PC-3 (cell line): ENCODE measurements at regions not wholly inside any gene's neighbourhood (a gene's known extent, or its start where the extent isn't known, plus 50 kb on each side); places are given as distances from the start of the nearest gene placed in this dataset.

Experiments
- ATAC-seq: fragments of 200-7000 bp; cut with Tn5 transposase; 2 replicates; pipeline ENCODE4 v1.9.1; 2020; ENCODE audit warnings: mild to moderate bottlenecking, moderate library complexity
- BruUV-seq: library from RNA; stranded (reverse); fragments of 400-500 nt; replicated peaks from 2 replicates; lab custom pipeline; 2021; lab: Mats Ljungman, UMichigan
- CTCF ChIA-PET: fragments of 300-600 bp; sonication (Branson Sonifier 250); formaldehyde crosslinking; loops from one replicate; lab custom pipeline; 2022; ENCODE audit warnings: antibody characterized with exemption; lab: Charles Lee
- POLR2A ChIA-PET: fragments of 300-600 bp; sonication (Branson Sonifier 250); formaldehyde crosslinking; loops from one replicate; lab custom pipeline; 2022; ENCODE audit warnings: antibody characterized with exemption; ENCODE audit not compliant: unreplicated experiment; lab: Charles Lee
- DNase-seq: peaks from one replicate; pipeline ENCODE4 v3.0.0-alpha.2; 2015
- H2AFZ ChIP-seq: fragments of 300-600 bp; sonication (generic); 2 replicates; pipeline ENCODE4 v1.6.0; 2016; ENCODE audit warnings: antibody characterized with exemption, low read length
- H3F3A ChIP-seq: fragments of 300-600 bp; sonication (generic); one replicate; pipeline ENCODE4 v1.6.0; 2017; ENCODE audit warnings: antibody characterized with exemption, low read length, control low read depth, mild to moderate bottlenecking; ENCODE audit not compliant: unreplicated experiment
- H3K27ac ChIP-seq: fragments of 300-600 bp; sonication (generic); 2 replicates; pipeline ENCODE4 v1.5.1; 2016; ENCODE audit warnings: mild to moderate bottlenecking, low read length
- H3K27me3 ChIP-seq: fragments of 300-600 bp; sonication (generic); 2 replicates; pipeline ENCODE4 v1.6.1; 2016; ENCODE audit warnings: low read length, mixed read lengths
- H3K36me3 ChIP-seq: fragments of 300-600 bp; sonication (generic); 2 replicates; pipeline ENCODE4 v1.6.1; 2016; ENCODE audit warnings: low read depth, mixed run types, low read length, mixed read lengths
- H3K4me1 ChIP-seq: fragments of 300-600 bp; sonication (generic); 2 replicates; pipeline ENCODE4 v1.5.1; 2016; ENCODE audit warnings: low read length; ENCODE audit not compliant: insufficient read depth
- H3K4me2 ChIP-seq: fragments of 300-600 bp; sonication (generic); 2 replicates; pipeline ENCODE4 v1.6.0; 2016; ENCODE audit warnings: low read length
- H3K4me3 ChIP-seq: fragments of 300-600 bp; sonication (generic); 2 replicates; pipeline ENCODE4 v1.5.1; 2016; ENCODE audit warnings: mild to moderate bottlenecking, low read length, mixed read lengths
- H3K79me2 ChIP-seq: fragments of 300-600 bp; sonication (generic); 2 replicates; pipeline ENCODE4 v1.6.1; 2017; ENCODE audit warnings: low read length, mixed read lengths
- H3K9ac ChIP-seq: fragments of 300-600 bp; sonication (generic); 2 replicates; pipeline ENCODE4 v1.6.0; 2016; ENCODE audit warnings: mild to moderate bottlenecking, low read length
- H3K9me2 ChIP-seq: fragments of 300-600 bp; sonication (generic); replicated peaks from 2 replicates; pipeline ENCODE4 v1.6.1; 2016; ENCODE audit warnings: mixed run types, low read length, mixed read lengths
- H3K9me3 ChIP-seq: fragments of 300-600 bp; sonication (generic); 2 replicates; pipeline ENCODE4 v1.6.1; 2016; ENCODE audit warnings: low read length, mixed read lengths
- H4K20me1 ChIP-seq: fragments of 300-600 bp; sonication (generic); 2 replicates; pipeline ENCODE4 v1.6.1; 2016; ENCODE audit warnings: low read length, mixed read lengths
- CTCF ChIP-seq: fragments of 300-600 bp; sonication (generic); conservative IDR thresholded peaks from 2 replicates; pipeline ENCODE4 v1.5.1; 2017; ENCODE audit warnings: antibody characterized with exemption, low read depth, mild to moderate bottlenecking, low read length
- EZH2 ChIP-seq: fragments of 300-600 bp; sonication (generic); IDR thresholded peaks from one replicate; pipeline ENCODE4 v1.6.1; 2017; ENCODE audit warnings: antibody characterized with exemption, mild to moderate bottlenecking, low read length; ENCODE audit not compliant: unreplicated experiment
- EZH2phosphoT487 ChIP-seq: fragments of 300-600 bp; sonication (generic); IDR thresholded peaks from 2 replicates; pipeline ENCODE4 v1.6.1; 2018; ENCODE audit warnings: mild to moderate bottlenecking, antibody characterized with exemption, low read length, borderline replicate concordance
- intact Hi-C: fragments of 100-400 bp; cut with micrococcal nuclease; formaldehyde crosslinking; loops from 2 replicates; pipeline ENCODE4 v1.9.0; 2023

DNA sequence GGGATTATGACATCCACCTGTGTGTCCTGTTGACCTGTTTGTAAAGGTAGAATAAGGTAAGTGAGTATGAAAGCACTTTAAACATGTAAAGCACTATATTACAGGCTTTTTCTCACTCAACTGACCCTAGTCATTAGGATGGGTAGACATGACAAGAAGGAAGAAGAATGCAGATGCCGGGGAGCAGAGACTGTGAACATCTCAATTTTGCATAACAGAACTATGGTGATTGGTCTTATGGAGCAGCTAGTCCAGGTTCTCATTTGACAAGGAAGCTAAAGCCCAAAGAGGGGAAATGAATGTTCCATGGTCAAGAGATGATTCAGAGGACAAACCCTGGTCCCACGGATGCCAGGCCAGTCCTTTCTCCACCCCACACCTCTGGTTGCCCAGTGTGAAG is 200.1 kb upstream of the BCL6 start:
- ChIA-PET CTCF (interaction anchor here (1.0 kb wide), 1 partner anchor 28 kb away, joined by 3 read pairs; no protein-coding TSS in a partner anchor), POLR2A (no interaction called here)

GRCh38 chr3:187946163-187946691 is 201.0 kb upstream of the BCL6 start:
- H3K79me2 ChIP-seq = no peaks in the 10 kb centered on the region
- DNase-seq = no peak
- H3K4me3 ChIP-seq = no peak overlapping the region
- H3K9me2 ChIP-seq = no peaks in the 10 kb centered on the region
- no peaks in the 10 kb centered on the region for H3F3A ChIP-seq
- no peak for TF ChIP-seq CTCF
- TF ChIP-seq EZH2phosphoT487 = no peak
- no peak for TF ChIP-seq EZH2
- no peaks in the 10 kb centered on the region for H3K9me3 ChIP-seq
- no peaks in the 10 kb centered on the region for H3K36me3 ChIP-seq
- H3K9ac ChIP-seq = no peak overlapping the region
- H3K27ac ChIP-seq = no peak overlapping the region
- no peaks in the 10 kb centered on the region for H4K20me1 ChIP-seq
- no TSS peak for BruUV-seq
- ChIA-PET CTCF (interaction anchor here (1.0 kb wide), 1 partner anchor 29 kb away, joined by 3 read pairs; no protein-coding TSS in a partner anchor), POLR2A (no interaction called here)
- H2AFZ ChIP-seq = no peak overlapping the region
- intact Hi-C loops = no loop called here
- peaks cover 44% of the 10 kb centered on the region for H3K4me1 ChIP-seq
- ATAC-seq = no peak
- H3K4me2 ChIP-seq = 0 out of 2 replicates have a peak overlapping the region, but pooled peaks have one; percentile 30
- no peaks in the 10 kb centered on the region for H3K27me3 ChIP-seq

More for the DNA sequence above, 200.1 kb upstream of the BCL6 start:
- no peak overlapping the region for H3K27ac ChIP-seq
- H3K79me2 ChIP-seq = no peaks in the 10 kb centered on the region
- DNase-seq (no peak), ATAC-seq (no peak)
- H4K20me1 ChIP-seq = no peaks in the 10 kb centered on the region
- no peaks in the 10 kb centered on the region for H3K27me3 ChIP-seq
- H3K9me2 ChIP-seq = no peaks in the 10 kb centered on the region
- no peak overlapping the region for H2AFZ ChIP-seq
- intact Hi-C loops = no loop called here
- no peak overlapping the region for H3K4me3 ChIP-seq
- no peaks in the 10 kb centered on the region for H3K36me3 ChIP-seq
- H3K4me1 ChIP-seq = peaks cover 44% of the 10 kb centered on the region
- no peak overlapping the region for H3K9ac ChIP-seq
- no peak overlapping the region for H3K4me2 ChIP-seq
- TF ChIP-seq CTCF (no peak), EZH2 (no peak), EZH2phosphoT487 (no peak)
- H3F3A ChIP-seq = no peaks in the 10 kb centered on the region
- no peaks in the 10 kb centered on the region for H3K9me3 ChIP-seq
- BruUV-seq = no TSS peak

DNA sequence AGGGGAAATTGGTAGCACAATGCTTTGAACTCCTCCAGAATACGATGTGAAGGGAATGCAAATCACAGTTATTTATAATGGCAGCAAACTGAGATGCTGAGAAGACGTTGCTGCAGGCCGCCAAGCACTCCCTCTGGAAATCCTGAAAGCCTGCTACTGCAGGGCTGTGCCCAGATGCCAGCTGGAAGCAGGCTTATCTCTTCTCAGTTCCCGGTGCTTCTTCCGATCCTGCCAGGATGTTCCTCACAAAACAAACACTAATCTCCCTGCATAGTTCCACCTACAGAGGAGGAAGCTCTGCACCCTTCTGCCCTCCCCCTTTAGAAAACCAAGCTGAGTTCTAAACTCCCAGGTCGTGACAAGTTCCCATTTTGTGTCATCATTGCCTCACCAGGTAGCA is 201.7 kb upstream of the BCL6 start:
- POLR2A ChIA-PET = no interaction called here
- H3K79me2 ChIP-seq = no peaks in the 10 kb centered on the region
- CTCF ChIA-PET = no interaction called here
- H4K20me1 ChIP-seq = no peaks in the 10 kb centered on the region
- H2AFZ ChIP-seq = peak overlapping the region; percentile 50
- no peak overlapping the region for H3K9ac ChIP-seq
- no peaks in the 10 kb centered on the region for H3K9me3 ChIP-seq
- peak overlapping the region; percentile 30 for H3K4me2 ChIP-seq
- no peaks in the 10 kb centered on the region for H3F3A ChIP-seq
- H3K9me2 ChIP-seq = no peaks in the 10 kb centered on the region
- intact Hi-C loops = no loop called here
- H3K36me3 ChIP-seq = no peaks in the 10 kb centered on the region
- peaks cover 44% of the 10 kb centered on the region for H3K4me1 ChIP-seq
- H3K4me3 ChIP-seq = no peak overlapping the region
- DNase-seq (peak; percentile 66), ATAC-seq (peak; percentile 56)
- BruUV-seq = no TSS peak
- H3K27ac ChIP-seq = no peak overlapping the region
- TF ChIP-seq EZH2 (no peak), EZH2phosphoT487 (no peak), CTCF (no peak)
- H3K27me3 ChIP-seq = no peaks in the 10 kb centered on the region
